GM12872 (cell line): ENCODE measurements at regions not wholly inside any gene's neighbourhood (a gene's known extent, or its start where the extent isn't known, plus 50 kb on each side); places are given as distances from the start of the nearest gene placed in this dataset.

ENCODE experiments used
- TF ChIP-seq, protein P1 (sequence below): IDR thresholded peaks from 3 replicates; pipeline ENCODE4 v1.5.1; 2011; ENCODE audit warnings: low read depth, mild to moderate bottlenecking, low read length, moderate library complexity; ENCODE audit not compliant: insufficient read depth

DNA sequence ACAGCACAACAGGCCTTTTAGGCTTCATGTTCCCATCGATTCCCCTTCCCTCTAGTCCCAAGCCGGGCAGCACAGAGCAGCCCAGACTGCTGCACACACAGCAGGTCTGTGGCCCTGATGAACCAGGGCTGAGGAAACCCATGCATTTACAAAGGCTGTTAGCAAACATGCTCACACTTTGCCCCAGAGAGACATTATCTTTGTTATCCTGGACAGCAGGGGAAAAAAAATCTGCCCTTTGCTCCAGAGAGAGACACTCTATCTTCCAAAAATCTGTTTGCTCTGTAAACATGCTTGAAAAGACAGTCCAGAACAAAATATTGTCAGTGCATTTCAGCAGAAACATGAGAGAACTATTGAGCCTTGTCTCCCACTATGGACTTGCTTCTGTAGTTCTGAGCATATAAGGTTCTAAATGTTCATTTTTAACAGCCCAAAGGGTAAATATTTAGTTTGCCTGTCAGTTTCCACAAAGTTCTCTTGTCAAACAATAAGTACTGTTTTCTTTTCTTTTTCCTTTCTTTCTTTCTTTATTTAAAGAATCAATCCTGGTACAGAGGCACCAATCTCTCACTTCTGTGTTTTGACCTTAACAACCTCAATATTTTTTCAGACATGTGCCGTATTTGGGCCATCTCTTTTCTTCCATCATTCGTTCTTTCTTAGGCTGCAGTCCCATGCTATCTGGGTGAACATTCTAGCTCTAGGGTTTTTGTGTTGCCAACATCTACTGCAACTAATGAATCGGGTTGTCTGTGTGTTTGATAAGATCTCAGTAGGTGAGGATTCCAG lies 468.0 kb downstream of the EPM2A start:
- TF ChIP-seq, protein P1, sequence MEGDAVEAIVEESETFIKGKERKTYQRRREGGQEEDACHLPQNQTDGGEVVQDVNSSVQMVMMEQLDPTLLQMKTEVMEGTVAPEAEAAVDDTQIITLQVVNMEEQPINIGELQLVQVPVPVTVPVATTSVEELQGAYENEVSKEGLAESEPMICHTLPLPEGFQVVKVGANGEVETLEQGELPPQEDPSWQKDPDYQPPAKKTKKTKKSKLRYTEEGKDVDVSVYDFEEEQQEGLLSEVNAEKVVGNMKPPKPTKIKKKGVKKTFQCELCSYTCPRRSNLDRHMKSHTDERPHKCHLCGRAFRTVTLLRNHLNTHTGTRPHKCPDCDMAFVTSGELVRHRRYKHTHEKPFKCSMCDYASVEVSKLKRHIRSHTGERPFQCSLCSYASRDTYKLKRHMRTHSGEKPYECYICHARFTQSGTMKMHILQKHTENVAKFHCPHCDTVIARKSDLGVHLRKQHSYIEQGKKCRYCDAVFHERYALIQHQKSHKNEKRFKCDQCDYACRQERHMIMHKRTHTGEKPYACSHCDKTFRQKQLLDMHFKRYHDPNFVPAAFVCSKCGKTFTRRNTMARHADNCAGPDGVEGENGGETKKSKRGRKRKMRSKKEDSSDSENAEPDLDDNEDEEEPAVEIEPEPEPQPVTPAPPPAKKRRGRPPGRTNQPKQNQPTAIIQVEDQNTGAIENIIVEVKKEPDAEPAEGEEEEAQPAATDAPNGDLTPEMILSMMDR: no peak

- TF ChIP-seq, protein P1: no peak
Measured at GRCh38 chr6:145270464-145270863, 464.9 kb downstream of the EPM2A start.

GRCh38 chr6:145271040-145271439 lies 464.3 kb downstream of the EPM2A start:
- TF ChIP-seq, protein P1: no peak

DNA sequence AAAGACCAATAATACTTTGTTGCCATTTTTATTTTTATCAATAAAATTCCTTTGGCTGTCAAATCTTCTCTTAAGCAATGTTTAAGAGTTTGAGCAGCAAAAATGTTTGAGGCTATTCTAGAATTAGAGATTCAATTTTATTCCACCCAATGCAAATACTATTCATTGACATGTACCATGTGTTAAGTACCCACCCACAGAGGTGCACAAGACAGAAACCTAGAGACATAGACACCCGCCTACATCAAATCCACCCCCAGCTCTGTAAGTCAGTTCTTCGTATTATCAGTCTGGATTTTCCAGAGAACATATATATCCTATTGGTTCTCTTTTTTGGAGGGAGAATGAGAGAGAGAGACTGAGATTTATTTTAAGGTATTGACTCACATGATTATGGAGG lies 463.7 kb downstream of the EPM2A start:
- TF ChIP-seq, protein P1: no peak

DNA sequence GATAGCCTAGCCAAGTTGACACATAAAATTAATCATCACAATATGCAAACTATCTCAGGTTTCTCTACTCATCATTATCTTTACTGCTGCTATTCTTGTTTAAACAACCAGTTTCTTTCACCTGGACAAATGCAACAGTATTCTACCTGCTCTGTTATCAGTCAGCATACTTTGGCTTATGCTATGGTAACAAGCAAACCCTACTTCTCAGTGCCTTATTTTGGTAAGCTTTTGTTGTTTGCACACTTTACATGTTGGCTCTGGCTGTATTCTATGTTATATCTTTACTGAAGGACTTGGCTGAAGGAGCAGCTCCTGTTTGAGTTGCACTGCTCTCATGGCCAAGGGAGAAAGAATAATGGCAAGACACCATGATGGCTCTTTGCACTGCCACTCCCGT lies 463.1 kb downstream of the EPM2A start:
- TF ChIP-seq, protein P1: no peak

- TF ChIP-seq, protein P1: no peak
Measured at GRCh38 chr6:145273136-145273535, 462.2 kb downstream of the EPM2A start.

DNA sequence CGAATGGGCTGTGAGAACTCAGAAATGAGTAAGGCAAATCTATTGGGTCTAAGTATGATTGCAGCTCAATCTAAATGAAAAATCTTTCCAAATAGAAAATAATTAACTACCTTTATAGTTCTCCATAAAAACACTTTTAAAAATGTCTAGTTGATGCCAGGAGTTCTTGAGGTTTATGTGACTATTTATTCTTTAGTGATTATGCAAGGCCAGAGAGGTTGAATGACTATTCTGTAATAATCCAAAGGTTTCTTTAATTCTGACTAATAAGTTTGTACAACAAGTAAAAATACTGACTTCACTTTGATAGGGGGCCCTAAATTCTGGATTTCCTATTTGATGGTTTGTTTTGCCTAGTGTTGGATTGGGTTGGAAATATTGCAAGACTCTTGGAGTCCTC lies 461.2 kb downstream of the EPM2A start:
- TF ChIP-seq, protein P1: no peak

DNA sequence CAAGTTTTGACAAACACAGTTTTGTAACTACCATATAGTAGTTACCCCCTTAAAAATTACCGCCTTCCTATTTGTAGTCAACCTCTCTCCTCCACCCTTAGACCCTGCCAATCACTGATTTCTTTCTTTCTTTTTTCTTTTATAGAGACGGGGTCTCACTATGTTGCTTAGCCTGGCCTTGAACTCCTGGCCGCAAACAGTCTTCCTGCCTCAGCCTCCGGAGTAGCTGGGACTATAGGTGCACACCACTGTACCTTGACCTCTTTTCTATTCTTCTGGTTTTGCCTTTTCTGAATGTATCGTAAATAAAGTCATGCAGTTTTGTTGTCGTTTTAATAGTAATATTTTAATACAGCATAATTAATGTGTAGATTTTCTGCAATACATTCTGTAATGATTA lies 460.3 kb downstream of the EPM2A start:
- TF ChIP-seq, protein P1: no peak
